HG03280 (cell line): ENCODE measurements at regions not wholly inside any gene's neighbourhood (a gene's known extent, or its start where the extent isn't known, plus 50 kb on each side); places are given as distances from the start of the nearest gene placed in this dataset.
A peak's percentile ranks its signal among the peaks of the same experiment; 100 is the strongest.

Source experiments
- ATAC-seq: cut with Tn5 transposase; IDR thresholded peaks from one replicate; pipeline ENCODE4 v1.9.1; 2021; ENCODE audit warnings: mild to moderate bottlenecking, moderate library complexity; ENCODE audit not compliant: unreplicated experiment

- peak; percentile 94 for ATAC-seq
Observed at GRCh38 chr16:66315210-66315825, 51.2 kb upstream of the CDH5 start.

GRCh38 chr16:66311306-66311705 is 55.2 kb upstream of the CDH5 start:
- no peak for ATAC-seq

- no peak for ATAC-seq
Observed at GRCh38 chr16:66309215-66309807, 57.2 kb upstream of the CDH5 start.

- no peak for ATAC-seq
Observed at GRCh38 chr16:66308096-66308495, 58.4 kb upstream of the CDH5 start.

DNA sequence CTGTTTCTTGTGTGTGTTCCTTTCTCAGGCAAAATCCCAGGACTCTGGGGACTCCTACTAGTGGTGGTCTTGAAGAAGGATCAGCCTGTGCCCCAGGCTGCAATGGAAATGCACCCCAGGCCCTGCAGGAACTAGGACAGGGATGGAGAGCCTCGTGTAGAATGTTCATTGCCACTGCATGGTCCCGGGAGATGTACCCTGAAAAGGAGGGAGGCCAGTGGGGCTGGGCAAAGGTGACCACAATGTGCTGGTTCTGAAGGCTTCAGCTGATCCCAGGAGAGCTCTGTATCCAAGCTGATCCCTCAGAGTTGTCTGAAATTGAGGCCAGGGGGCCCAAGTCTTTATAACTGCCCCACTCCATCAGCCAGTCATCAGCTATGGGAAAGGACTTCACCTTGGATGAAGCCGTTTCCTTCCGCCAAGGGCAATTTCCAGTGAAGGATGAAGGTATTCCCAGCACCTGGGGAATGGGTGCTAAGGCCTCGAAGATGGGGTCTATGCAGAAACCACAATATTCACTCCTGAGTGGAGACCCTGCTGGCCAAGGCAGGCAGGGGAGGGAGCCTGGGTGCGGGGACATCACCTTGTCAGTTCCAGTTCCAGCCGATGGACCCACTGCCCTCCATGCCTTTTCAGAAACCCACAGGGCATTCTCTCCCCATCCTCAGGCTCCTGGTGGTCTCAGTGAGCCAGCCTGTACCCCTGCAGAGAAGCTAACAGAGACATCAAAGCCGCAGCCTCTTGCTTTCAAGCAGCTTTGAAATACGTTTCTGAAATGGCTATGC is 59.9 kb upstream of the CDH5 start:
- ATAC-seq, result no peak

- ATAC-seq, result no peak
Observed at GRCh38 chr16:66304961-66305360, 61.5 kb upstream of the CDH5 start.

GRCh38 chr16:66304151-66304550 is 62.3 kb upstream of the CDH5 start:
- ATAC-seq, result no peak

DNA sequence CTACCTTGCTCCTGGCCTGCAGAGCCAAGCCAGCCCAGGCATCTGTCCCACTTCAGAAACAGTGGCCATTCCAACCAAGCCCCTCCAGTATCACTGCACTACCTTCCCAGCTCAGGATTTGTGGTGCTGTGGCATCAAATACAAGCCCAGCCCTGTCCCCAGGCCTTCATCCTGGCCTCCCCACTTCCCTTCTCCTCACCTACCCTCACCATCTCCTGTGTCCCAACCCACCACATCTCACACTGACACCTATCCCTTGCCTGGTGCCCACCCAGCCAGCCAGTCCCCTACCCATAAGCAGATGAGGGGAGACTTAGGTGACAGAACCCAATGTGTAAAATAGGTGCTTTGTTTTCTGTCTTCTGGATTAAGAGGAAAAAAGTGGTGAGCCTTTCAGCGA is 66.0 kb upstream of the CDH5 start:
- ATAC-seq, result no peak

DNA sequence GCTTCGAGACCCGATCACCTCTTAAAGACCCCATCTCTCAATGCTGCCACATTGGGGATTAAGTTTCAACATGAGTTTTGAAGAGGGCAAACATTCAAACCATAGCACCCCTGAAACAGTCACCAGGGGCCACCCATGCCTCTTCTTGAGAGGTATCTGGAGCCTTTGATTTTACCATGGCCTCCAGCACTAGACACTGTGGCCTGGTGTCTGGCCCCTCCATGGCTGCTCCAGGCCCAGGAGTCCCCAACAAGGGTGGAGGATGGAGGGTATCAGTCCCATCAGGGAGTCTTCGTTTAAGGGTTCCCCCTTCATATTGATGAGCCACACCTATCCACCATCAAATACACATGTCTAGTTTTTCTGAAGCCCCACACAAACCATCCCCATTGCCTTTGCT is 66.5 kb upstream of the CDH5 start:
- no peak for ATAC-seq

DNA sequence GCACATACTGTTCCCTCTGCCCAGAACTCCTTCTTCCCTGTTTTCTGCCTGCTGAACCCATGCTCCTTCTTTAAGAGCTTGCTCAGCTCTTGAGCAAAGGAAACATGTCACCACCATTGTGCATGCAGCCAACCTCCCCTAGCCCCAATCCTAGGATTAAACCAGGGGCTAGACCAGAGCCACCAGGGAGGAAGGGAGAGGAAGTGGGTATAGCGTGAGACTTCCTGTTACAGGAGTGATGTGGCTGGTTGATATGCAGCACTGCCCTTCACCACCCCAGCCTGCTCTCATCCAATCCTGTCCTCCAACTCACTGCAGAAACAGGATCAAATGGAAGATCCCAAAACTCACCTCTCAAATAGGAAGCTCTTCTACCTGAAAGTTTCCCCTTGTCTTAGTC is 67.1 kb upstream of the CDH5 start:
- no peak for ATAC-seq

DNA sequence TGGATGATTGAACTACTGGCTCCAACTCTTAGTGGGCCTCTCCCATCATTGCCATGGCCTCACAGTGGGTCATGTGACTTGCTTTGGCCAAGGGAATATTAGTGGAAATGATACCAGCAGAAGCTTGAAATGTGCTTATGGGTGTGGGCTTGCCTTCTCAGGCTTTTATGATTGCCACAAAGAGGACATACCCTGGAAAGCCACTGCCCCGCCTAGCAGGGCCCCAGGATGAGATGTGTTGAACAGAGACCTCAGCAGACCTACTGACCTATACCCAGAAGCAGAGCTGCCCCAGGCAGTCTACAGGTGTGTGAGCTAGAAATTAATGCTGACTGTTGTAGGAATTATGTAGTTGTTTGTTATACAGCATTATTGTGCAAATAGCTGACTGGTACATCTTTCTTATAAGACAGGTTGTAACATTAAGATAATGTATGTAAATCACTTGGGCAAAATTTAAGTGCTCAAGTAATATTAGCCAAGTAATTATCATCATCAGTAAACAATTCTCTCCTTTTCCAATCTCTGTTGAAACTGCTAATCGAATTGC is 67.8 kb upstream of the CDH5 start:
- ATAC-seq, result no peak

GRCh38 chr16:66298006-66298405 is 68.5 kb upstream of the CDH5 start:
- ATAC-seq, result no peak

- no peak for ATAC-seq
Observed at GRCh38 chr16:66296591-66296990, 69.9 kb upstream of the CDH5 start.

GRCh38 chr16:66295761-66296546 is 70.5 kb upstream of the CDH5 start:
- ATAC-seq, result no peak

GRCh38 chr16:66295213-66295612 is 71.3 kb upstream of the CDH5 start:
- ATAC-seq, result no peak

- ATAC-seq, result no peak
Observed at GRCh38 chr16:66294507-66294906, 72.0 kb upstream of the CDH5 start.

GRCh38 chr16:66293932-66294331 is 72.6 kb upstream of the CDH5 start:
- no peak for ATAC-seq

GRCh38 chr16:66293207-66293735 is 73.2 kb upstream of the CDH5 start:
- no peak for ATAC-seq

GRCh38 chr16:66292241-66292935 is 74.1 kb upstream of the CDH5 start:
- ATAC-seq, result no peak

GRCh38 chr16:66291833-66292232 is 74.7 kb upstream of the CDH5 start:
- ATAC-seq, result no peak
